Loucy (cell line): ENCODE measurements at regions not wholly inside any gene's neighbourhood (a gene's known extent, or its start where the extent isn't known, plus 50 kb on each side); places are given as distances from the start of the nearest gene placed in this dataset.

Experiments
- H2AFZ ChIP-seq: fragments of 200-600 bp; sonication (generic); 2 replicates; pipeline ENCODE4 v1.6.0; 2016; ENCODE audit warnings: antibody characterized with exemption, mild to moderate bottlenecking, low read length, moderate library complexity
- H3F3A ChIP-seq: fragments of 200-600 bp; 2 replicates; pipeline ENCODE4 v1.6.0; 2016; ENCODE audit warnings: antibody characterized with exemption, low read depth, mild to moderate bottlenecking
- H3K27me3 ChIP-seq: fragments of 200-600 bp; sonication (generic); 2 replicates; pipeline ENCODE4 v1.6.1; 2014; ENCODE audit warnings: low read length, mild to moderate bottlenecking; ENCODE audit not compliant: insufficient read depth, poor library complexity, severe bottlenecking
- H3K36me3 ChIP-seq: fragments of 200-600 bp; sonication (generic); 2 replicates; pipeline ENCODE4 v1.6.1; 2016; ENCODE audit warnings: low read length; ENCODE audit not compliant: insufficient read depth
- H3K4me1 ChIP-seq: fragments of 200-600 bp; sonication (generic); 2 replicates; pipeline ENCODE4 v1.5.1; 2014; ENCODE audit warnings: low read length, mild to moderate bottlenecking; ENCODE audit not compliant: insufficient read depth, poor library complexity, severe bottlenecking
- H3K4me2 ChIP-seq: fragments of 200-600 bp; sonication (generic); 2 replicates; pipeline ENCODE4 v1.6.0; 2014; ENCODE audit warnings: antibody characterized with exemption, low read length, low read depth, mild to moderate bottlenecking; ENCODE audit not compliant: poor library complexity, severe bottlenecking
- H3K4me3 ChIP-seq: fragments of 200-600 bp; sonication (generic); 2 replicates; pipeline ENCODE4 v1.5.1; 2014; ENCODE audit warnings: low read length, mild to moderate bottlenecking, mixed read lengths; ENCODE audit not compliant: poor library complexity, severe bottlenecking
- H3K79me2 ChIP-seq: fragments of 200-600 bp; sonication (generic); 2 replicates; pipeline ENCODE4 v1.6.1; 2014; ENCODE audit warnings: low read length; ENCODE audit not compliant: insufficient read depth
- H3K9ac ChIP-seq: fragments of 200-600 bp; sonication (generic); 2 replicates; pipeline ENCODE4 v1.6.0; 2014; ENCODE audit warnings: mild to moderate bottlenecking, low read depth, low read length, moderate library complexity; ENCODE audit not compliant: poor library complexity, severe bottlenecking
- H3K9me2 ChIP-seq: fragments of 200-600 bp; sonication (generic); replicated peaks from 2 replicates; pipeline ENCODE4 v1.6.1; 2016; ENCODE audit warnings: low read depth, low read length, mixed read lengths
- H3K9me3 ChIP-seq: fragments of 200-600 bp; sonication (generic); 2 replicates; pipeline ENCODE4 v1.6.1; 2014; ENCODE audit warnings: mild to moderate bottlenecking, antibody characterized with exemption, low read length, low read depth; ENCODE audit not compliant: insufficient read depth
- H4K20me1 ChIP-seq: fragments of 200-600 bp; sonication (generic); 2 replicates; pipeline ENCODE4 v1.6.0; 2014; ENCODE audit warnings: antibody characterized with exemption, low read length, mild to moderate bottlenecking; ENCODE audit not compliant: insufficient read depth, poor library complexity, severe bottlenecking
- EZH2phosphoT487 ChIP-seq: fragments of 200-600 bp; IDR thresholded peaks from 2 replicates; pipeline ENCODE4 v1.6.1; 2018; ENCODE audit warnings: antibody characterized with exemption, mild to moderate bottlenecking, moderate library complexity, borderline replicate concordance
- TF ChIP-seq, protein P1 (sequence below): fragments of 200-600 bp; sonication (generic); conservative IDR thresholded peaks from 2 replicates; pipeline ENCODE4 v1.5.1; 2014; ENCODE audit warnings: mild to moderate bottlenecking, antibody characterized with exemption, low read length

DNA sequence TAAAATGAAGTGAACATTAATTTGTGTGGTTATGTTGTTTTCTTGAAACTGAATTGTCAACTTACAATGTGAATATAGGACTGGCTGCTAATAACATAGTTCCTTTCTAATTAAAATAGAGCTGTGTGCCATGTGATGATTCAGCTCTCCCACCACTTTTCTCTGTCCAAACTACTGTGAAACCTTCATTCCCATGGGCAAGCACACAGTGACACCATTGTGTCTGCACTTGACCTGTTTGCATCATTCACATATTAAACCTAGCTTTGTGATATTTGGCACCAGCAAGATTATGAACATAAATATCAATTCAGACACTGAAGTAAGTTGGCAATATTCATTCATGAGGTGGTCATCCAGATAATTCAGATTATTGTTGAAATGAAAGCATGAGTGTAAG lies 78.8 kb upstream of the TCF12 start:
- Histone ChIP-seq H4K20me1 (no peaks in the 10 kb centered on the region), H3F3A (no peaks in the 10 kb centered on the region), H3K9ac (no peak overlapping the region), H3K9me3 (no peaks in the 10 kb centered on the region), H3K4me1 (no peaks in the 10 kb centered on the region), H3K9me2 (no peaks in the 10 kb centered on the region), H2AFZ (no peak overlapping the region), H3K79me2 (no peaks in the 10 kb centered on the region), H3K36me3 (no peaks in the 10 kb centered on the region), H3K27me3 (no peaks in the 10 kb centered on the region), H3K4me3 (no peak overlapping the region), H3K4me2 (no peak overlapping the region)
- no peak for TF ChIP-seq EZH2phosphoT487

DNA sequence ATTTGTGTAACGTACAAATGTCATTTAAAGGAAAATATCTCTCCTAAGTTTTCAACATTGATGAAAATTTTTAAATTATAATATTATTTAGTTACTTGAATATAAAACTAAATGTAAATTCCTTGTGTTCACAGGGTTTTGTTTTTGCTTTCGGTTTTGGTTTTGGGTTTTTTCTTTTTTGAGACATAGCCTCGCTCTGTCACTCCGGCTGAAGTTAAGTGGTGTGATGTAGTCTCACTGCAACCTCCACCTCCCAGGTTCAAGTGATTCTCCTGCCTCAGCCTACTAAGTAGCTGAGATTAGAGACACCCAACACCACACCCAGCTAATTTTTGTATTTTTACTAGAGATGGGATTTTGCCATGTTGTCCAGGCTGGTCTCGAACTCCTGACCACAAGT lies 79.3 kb upstream of the TCF12 start:
- Histone ChIP-seq H3K9ac (no peak overlapping the region), H3K79me2 (no peaks in the 10 kb centered on the region), H3K4me2 (no peak overlapping the region), H4K20me1 (no peaks in the 10 kb centered on the region), H3F3A (no peaks in the 10 kb centered on the region), H3K4me1 (no peaks in the 10 kb centered on the region), H2AFZ (no peak overlapping the region), H3K4me3 (no peak overlapping the region), H3K9me2 (no peaks in the 10 kb centered on the region), H3K27me3 (no peaks in the 10 kb centered on the region), H3K9me3 (no peaks in the 10 kb centered on the region), H3K36me3 (no peaks in the 10 kb centered on the region)
- TF ChIP-seq, protein P1, sequence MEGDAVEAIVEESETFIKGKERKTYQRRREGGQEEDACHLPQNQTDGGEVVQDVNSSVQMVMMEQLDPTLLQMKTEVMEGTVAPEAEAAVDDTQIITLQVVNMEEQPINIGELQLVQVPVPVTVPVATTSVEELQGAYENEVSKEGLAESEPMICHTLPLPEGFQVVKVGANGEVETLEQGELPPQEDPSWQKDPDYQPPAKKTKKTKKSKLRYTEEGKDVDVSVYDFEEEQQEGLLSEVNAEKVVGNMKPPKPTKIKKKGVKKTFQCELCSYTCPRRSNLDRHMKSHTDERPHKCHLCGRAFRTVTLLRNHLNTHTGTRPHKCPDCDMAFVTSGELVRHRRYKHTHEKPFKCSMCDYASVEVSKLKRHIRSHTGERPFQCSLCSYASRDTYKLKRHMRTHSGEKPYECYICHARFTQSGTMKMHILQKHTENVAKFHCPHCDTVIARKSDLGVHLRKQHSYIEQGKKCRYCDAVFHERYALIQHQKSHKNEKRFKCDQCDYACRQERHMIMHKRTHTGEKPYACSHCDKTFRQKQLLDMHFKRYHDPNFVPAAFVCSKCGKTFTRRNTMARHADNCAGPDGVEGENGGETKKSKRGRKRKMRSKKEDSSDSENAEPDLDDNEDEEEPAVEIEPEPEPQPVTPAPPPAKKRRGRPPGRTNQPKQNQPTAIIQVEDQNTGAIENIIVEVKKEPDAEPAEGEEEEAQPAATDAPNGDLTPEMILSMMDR: no peak
- no peak for TF ChIP-seq EZH2phosphoT487

DNA sequence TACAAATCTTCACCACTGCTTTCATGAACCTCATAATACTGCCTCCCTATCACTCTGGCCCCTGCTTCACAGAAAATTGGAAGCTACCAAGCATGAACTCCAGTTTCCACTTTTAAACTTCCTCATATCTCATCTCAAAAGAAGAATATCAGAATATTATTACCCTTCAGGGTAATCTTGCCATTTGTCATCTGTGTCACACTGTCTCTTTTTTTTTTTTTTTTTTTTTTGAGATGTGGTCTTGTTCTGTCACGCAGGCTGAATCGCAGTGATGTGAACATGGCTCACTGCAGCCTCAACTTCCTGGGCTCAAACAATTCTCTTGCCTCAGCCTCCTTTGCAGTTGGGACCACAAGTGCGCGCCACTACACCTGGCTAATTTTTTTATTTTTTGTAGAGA lies 80.4 kb upstream of the TCF12 start:
- H3K9ac ChIP-seq: no peak overlapping the region
- H3K36me3 ChIP-seq: no peaks in the 10 kb centered on the region
- H4K20me1 ChIP-seq: no peaks in the 10 kb centered on the region
- H3K9me2 ChIP-seq: no peaks in the 10 kb centered on the region
- H3F3A ChIP-seq: no peaks in the 10 kb centered on the region
- H3K79me2 ChIP-seq: no peaks in the 10 kb centered on the region
- no peaks in the 10 kb centered on the region for H3K27me3 ChIP-seq
- no peaks in the 10 kb centered on the region for H3K4me1 ChIP-seq
- no peak overlapping the region for H3K4me3 ChIP-seq
- TF ChIP-seq, protein P1: no peak
- TF ChIP-seq EZH2phosphoT487: no peak
- no peaks in the 10 kb centered on the region for H3K9me3 ChIP-seq
- no peak overlapping the region for H3K4me2 ChIP-seq
- H2AFZ ChIP-seq: no peak overlapping the region

DNA sequence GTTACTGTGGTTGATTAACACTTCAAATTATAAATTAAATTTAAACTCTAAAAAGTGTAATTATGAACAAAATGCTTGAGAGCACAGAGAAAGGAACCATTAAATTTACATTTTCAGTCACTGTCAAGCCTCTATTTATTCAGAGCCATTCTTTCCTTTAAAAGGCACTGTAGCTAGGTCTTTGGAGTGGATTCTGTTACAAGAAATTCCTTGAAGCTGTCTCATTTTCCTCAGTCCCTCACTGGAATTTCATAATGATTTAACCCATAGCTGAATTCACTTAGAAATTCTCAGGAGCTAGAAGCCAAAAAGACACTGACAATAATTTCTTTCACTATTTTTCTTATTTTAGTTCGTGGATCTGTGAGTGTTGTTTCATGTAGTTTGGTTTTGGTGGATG lies 81.2 kb upstream of the TCF12 start:
- no peaks in the 10 kb centered on the region for H3K4me1 ChIP-seq
- no peaks in the 10 kb centered on the region for H3F3A ChIP-seq
- H3K9me2 ChIP-seq: no peaks in the 10 kb centered on the region
- H3K9ac ChIP-seq: no peak overlapping the region
- H4K20me1 ChIP-seq: no peaks in the 10 kb centered on the region
- H3K36me3 ChIP-seq: no peaks in the 10 kb centered on the region
- no peak overlapping the region for H3K4me3 ChIP-seq
- TF ChIP-seq, protein P1: no peak
- TF ChIP-seq EZH2phosphoT487: no peak
- no peaks in the 10 kb centered on the region for H3K27me3 ChIP-seq
- H3K9me3 ChIP-seq: no peaks in the 10 kb centered on the region
- no peaks in the 10 kb centered on the region for H3K79me2 ChIP-seq
- no peak overlapping the region for H2AFZ ChIP-seq
- H3K4me2 ChIP-seq: no peak overlapping the region
